SK-N-SH (cell line): ENCODE measurements at regions not wholly inside any gene's neighbourhood (a gene's known extent, or its start where the extent isn't known, plus 50 kb on each side); places are given as distances from the start of the nearest gene placed in this dataset.

Experiments used
- CTCF ChIA-PET: fragments of 300-600, 350-600 bp; formaldehyde crosslinking; extraction: SDS; loops from one replicate; lab custom pipeline; 2021; lab: Yijun Ruan, JAX
- POLR2A ChIA-PET: fragments of 350-600 bp; sonication (Branson Sonifier 250); formaldehyde crosslinking; extraction: SDS; loops from one replicate; lab custom pipeline; 2020; ENCODE audit warnings: antibody characterized with exemption, inconsistent platforms; lab: Yijun Ruan, JAX
- DNase-seq: peaks from one replicate; pipeline ENCODE4 v3.0.0; 2012
- H2AFZ ChIP-seq: fragments of 200-600 bp; sonication (generic); 2 replicates; pipeline ENCODE4 v1.8.1; 2016; ENCODE audit warnings: antibody characterized with exemption, mild to moderate bottlenecking, low read depth
- H3F3A ChIP-seq: fragments of 200-600 bp; sonication (generic); replicated peaks from 2 replicates; pipeline ENCODE3; 2016; ENCODE audit warnings: antibody characterized with exemption, mild to moderate bottlenecking; ENCODE audit not compliant: insufficient read depth
- H3K27ac ChIP-seq, 2 experiments: fragments of 200-500 bp in 1 of 2; fragments of 200-600 bp in 1 of 2; sonication (Bioruptor generic) in 1 of 2; sonication (generic), shearing (Covaris generic) in 1 of 2; 2 replicates each; pipeline versions ENCODE4 v1.5.1 to v1.6.1; 2014 to 2016; ENCODE audit warnings: low read depth in 2 of 2, inconsistent platforms in 1 of 2, low read length in 1 of 2, mild to moderate bottlenecking in 1 of 2, mixed read lengths in 1 of 2
- H3K27me3 ChIP-seq: fragments of 200-600 bp; sonication (generic), shearing (Covaris generic); 2 replicates; pipeline ENCODE4 v1.6.1; 2016; ENCODE audit warnings: mixed run types; ENCODE audit not compliant: insufficient read depth
- H3K36me3 ChIP-seq, 2 experiments: fragments of 200-500 bp in 1 of 2; fragments of 200-600 bp in 1 of 2; sonication (Bioruptor generic) in 1 of 2; sonication (generic) in 1 of 2; replicated peaks in 1 of 2; 2 replicates each; pipeline versions ENCODE3 to v1.5.1; 2014 to 2016; ENCODE audit warnings: low read length in 1 of 2, mild to moderate bottlenecking in 1 of 2; ENCODE audit not compliant: insufficient read depth in 2 of 2, control insufficient read depth in 1 of 2
- H3K4me1 ChIP-seq, 2 experiments: fragments of 200-500 bp in 1 of 2; fragments of 200-600 bp in 1 of 2; sonication (Bioruptor generic) in 1 of 2; sonication (generic), shearing (Covaris generic) in 1 of 2; 2 replicates each; pipeline versions ENCODE4 v1.5.1 to v1.6.1; 2014 to 2016; ENCODE audit warnings: low read depth in 1 of 2, low read length in 1 of 2, mixed run types in 1 of 2; ENCODE audit not compliant: insufficient read depth in 2 of 2, control insufficient read depth in 1 of 2
- H3K4me2 ChIP-seq: fragments of 200-600 bp; sonication (generic), shearing (Covaris generic); 2 replicates; pipeline ENCODE4 v1.6.1; 2017; ENCODE audit warnings: mixed run types
- H3K4me3 ChIP-seq, 2 experiments: fragments of 200-500 bp in 1 of 2; fragments of 200-600 bp in 1 of 2; sonication (Bioruptor generic) in 1 of 2; sonication (generic), shearing (Covaris generic) in 1 of 2; 2 replicates each; pipeline versions ENCODE4 v1.5.1 to v1.8.1; 2014 to 2016; ENCODE audit warnings: low read depth in 2 of 2, inconsistent platforms in 1 of 2, low read length in 1 of 2, mild to moderate bottlenecking in 1 of 2, mixed read lengths in 1 of 2, moderate library complexity in 1 of 2
- H3K79me2 ChIP-seq: fragments of 200-600 bp; sonication (generic); 2 replicates; pipeline ENCODE4 v1.8.1; 2017; ENCODE audit warnings: mild to moderate bottlenecking; ENCODE audit not compliant: insufficient read depth
- H3K9ac ChIP-seq: fragments of 200-600 bp; sonication (generic); 2 replicates; pipeline ENCODE4 v1.6.1; 2017; ENCODE audit warnings: mixed run types
- H3K9me2 ChIP-seq: fragments of 200-600 bp; sonication (generic); 2 replicates; pipeline ENCODE4 v1.6.1; 2017; ENCODE audit warnings: mixed run types
- H3K9me3 ChIP-seq: fragments of 200-600 bp; sonication (generic); 2 replicates; pipeline ENCODE4 v1.6.1; 2017; ENCODE audit warnings: mixed run types, mild to moderate bottlenecking, moderate library complexity
- H4K20me1 ChIP-seq: fragments of 200-600 bp; sonication (generic); 2 replicates; pipeline ENCODE4 v1.6.1; 2017; ENCODE audit warnings: mild to moderate bottlenecking, mixed run types; ENCODE audit not compliant: insufficient read depth
- CHD2 ChIP-seq: fragments of 150-350 bp; IDR thresholded peaks from 2 replicates; pipeline ENCODE4 v1.6.1; 2018; ENCODE audit warnings: low read length; ENCODE audit not compliant: partially characterized antibody
- ELF1 ChIP-seq: IDR thresholded peaks from 2 replicates; pipeline ENCODE4 v1.4.0; 2012
- EP300 ChIP-seq, 2 experiments: IDR thresholded peaks; 2 replicates each; pipeline versions ENCODE4 v1.4.0 to v1.6.1; 2012; ENCODE audit warnings: borderline replicate concordance in 1 of 2, low read depth in 1 of 2, low read length in 1 of 2
- FOSL2 ChIP-seq: IDR thresholded peaks from 2 replicates; pipeline ENCODE4 v1.4.0; 2012; ENCODE audit warnings: low read depth, mild to moderate bottlenecking, moderate library complexity, borderline replicate concordance
- JUND ChIP-seq: IDR thresholded peaks from 2 replicates; pipeline ENCODE4 v1.4.0; 2012
- NFIC ChIP-seq: IDR thresholded peaks from 2 replicates; pipeline ENCODE4 v1.4.0; 2012; ENCODE audit warnings: borderline replicate concordance
- NRF1 ChIP-seq: IDR thresholded peaks from 2 replicates; pipeline ENCODE4 v1.6.1; 2012; ENCODE audit warnings: low read depth, mild to moderate bottlenecking, low read length
- POLR2AphosphoS5 ChIP-seq: IDR thresholded peaks from 2 replicates; pipeline ENCODE4 v1.6.1; 2012; ENCODE audit warnings: low read depth, low read length
- RCOR1 ChIP-seq: fragments of 150-350 bp; IDR thresholded peaks from 2 replicates; pipeline ENCODE4 v1.6.1; 2017; ENCODE audit warnings: antibody characterized with exemption, low read length
- RFX5 ChIP-seq: IDR thresholded peaks from 2 replicates; pipeline ENCODE4 v1.6.1; 2012; ENCODE audit warnings: mild to moderate bottlenecking, improper control_type of control experiment, low read length
- SIN3A ChIP-seq: IDR thresholded peaks from 2 replicates; pipeline ENCODE4 v1.6.1; 2012; ENCODE audit warnings: low read depth, mild to moderate bottlenecking, low read length, moderate library complexity, borderline replicate concordance
- SMC3 ChIP-seq: IDR thresholded peaks from 2 replicates; pipeline ENCODE4 v1.6.1; 2012; ENCODE audit warnings: low read depth, low read length, improper control_type of control experiment
- TAF1 ChIP-seq: IDR thresholded peaks from 2 replicates; pipeline ENCODE4 v1.6.1; 2012; ENCODE audit warnings: low read depth, mild to moderate bottlenecking, low read length, moderate library complexity, borderline replicate concordance
- TCF12 ChIP-seq: IDR thresholded peaks from 2 replicates; pipeline ENCODE4 v1.4.0; 2012
- USF2 ChIP-seq: fragments of 150-350 bp; IDR thresholded peaks from 2 replicates; pipeline ENCODE4 v1.6.1; 2017; ENCODE audit warnings: antibody characterized with exemption, low read length, low read depth, borderline replicate concordance
- YY1 ChIP-seq: IDR thresholded peaks from 2 replicates; pipeline ENCODE4 v1.4.0; 2012; ENCODE audit warnings: low read depth, mild to moderate bottlenecking
- WGBS: methylation state at CpG from one replicate; pipeline ENCODE4 v1.1.6; 2017; ENCODE audit warnings: low lambda C conversion rate; 5-methylcytosine and 5-hydroxymethylcytosine counted together

DNA sequence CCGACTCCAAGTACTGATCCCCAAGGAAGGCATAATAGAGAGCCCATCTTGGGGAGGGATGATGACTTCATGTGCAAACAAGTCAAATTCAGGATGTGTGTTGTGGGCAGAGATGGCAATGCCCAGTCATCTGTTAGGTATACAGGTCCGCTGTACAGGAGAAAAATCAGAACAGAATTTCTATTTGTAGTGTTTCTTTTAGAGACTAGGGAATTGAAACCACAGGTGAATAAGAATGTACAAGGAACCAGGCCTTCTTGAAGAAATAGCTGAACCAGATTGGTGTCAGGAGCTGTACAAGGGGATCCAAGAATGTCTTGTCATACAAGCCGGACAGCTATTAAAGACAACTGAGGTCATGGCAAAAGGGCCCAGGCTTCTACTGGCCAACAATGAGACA, 147.9 kb downstream of the PFKFB3 start:
- Histone ChIP-seq H3K9me2 (no peaks in the 10 kb centered on the region), H3K4me3 (no peak overlapping the region), H3K9ac (no peak overlapping the region), H3K9me3 (no peaks in the 10 kb centered on the region), H3K79me2 (no peaks in the 10 kb centered on the region), H3K4me2 (no peak overlapping the region), H3K27ac (no peak overlapping the region), H3K4me1 (peaks cover 0 to 7% of the 10 kb centered on the region in 2 experiments; a peak in 2 of 4 replicates), H4K20me1 (no peaks in the 10 kb centered on the region), H3K27me3 (no peaks in the 10 kb centered on the region), H3F3A (no peaks in the 10 kb centered on the region), H3K36me3 (no peaks in the 10 kb centered on the region), H2AFZ (no peak overlapping the region)
- ChIA-PET CTCF (no interaction called here), POLR2A (no interaction called here)
- TF ChIP-seq FOSL2 (no peak), CHD2 (no peak), USF2 (no peak), EP300 (IDR thresholded peaks at IDR 0.05; ENCODE audit: borderline replicate concordance in 1 of 2, low read depth in 1 of 2, low read length in 1 of 2) (no peak), YY1 (no peak), SIN3A (no peak), NFIC (no peak), NRF1 (no peak), SMC3 (no peak), ELF1 (no peak), POLR2AphosphoS5 (no peak), RFX5 (no peak), JUND (no peak), TAF1 (no peak)
- 74% methylated on average over 3 of the region's 3 CpGs for WGBS
- DNase-seq, result no peak

DNA sequence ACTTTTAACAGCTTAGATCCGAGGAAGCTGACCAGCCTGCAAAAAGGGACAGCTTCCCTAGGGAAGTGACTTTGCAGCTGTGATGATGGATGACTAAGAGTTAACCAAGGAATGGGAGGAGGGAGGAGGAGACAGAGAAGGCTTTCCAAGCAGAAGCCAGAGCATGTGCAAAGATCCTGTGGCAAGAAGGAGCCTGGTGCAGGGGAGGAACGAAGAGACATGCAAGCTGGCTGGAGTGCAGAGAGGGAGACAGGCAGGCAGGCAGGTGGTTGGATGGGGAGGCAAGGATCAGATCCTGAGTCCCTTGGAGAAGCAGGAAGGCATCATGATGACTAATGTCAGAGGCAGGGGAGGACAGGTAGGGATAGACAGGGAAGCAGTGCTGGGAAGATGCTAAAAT, 148.8 kb downstream of the PFKFB3 start:
- no peaks in the 10 kb centered on the region for H3F3A ChIP-seq
- CTCF ChIA-PET, result interaction anchor here (1.0 to 1.2 kb wide), 2 partner anchors 37 to 55 kb away, joined by 3 to 4 read pairs; no protein-coding TSS in a partner anchor
- H3K9me2 ChIP-seq, result no peaks in the 10 kb centered on the region
- H3K9me3 ChIP-seq, result no peaks in the 10 kb centered on the region; the same call in 1 of the 2 replicates
- no peak overlapping the region for H3K4me3 ChIP-seq
- H3K27ac ChIP-seq, result no peak overlapping the region
- H2AFZ ChIP-seq, result no peak overlapping the region
- 62% methylated on average over 2 of the region's 2 CpGs for WGBS
- H3K9ac ChIP-seq, result no peak overlapping the region
- TF ChIP-seq TCF12 (no peak), RCOR1 (no peak)
- H3K36me3 ChIP-seq, result no peaks in the 10 kb centered on the region
- no peak overlapping the region for H3K4me2 ChIP-seq
- H4K20me1 ChIP-seq, result no peaks in the 10 kb centered on the region
- DNase-seq, result no peak
- no peaks in the 10 kb centered on the region for H3K79me2 ChIP-seq
- POLR2A ChIA-PET, result no interaction called here
- H3K4me1 ChIP-seq, result peaks cover 0 to 7% of the 10 kb centered on the region in 2 experiments; a peak in 2 of 4 replicates
- H3K27me3 ChIP-seq, result no peaks in the 10 kb centered on the region
